Astrocyte of the cerebellum (primary cell): ENCODE measurements at regions not wholly inside any gene's neighbourhood (a gene's known extent, or its start where the extent isn't known, plus 50 kb on each side); places are given as distances from the start of the nearest gene placed in this dataset.

ENCODE experiments used
- DNase-seq: peaks from one replicate; pipeline ENCODE4 v3.0.0-alpha.2; 2011; ENCODE audit warnings: low read depth
- H3K4me3 ChIP-seq: 2 replicates; pipeline ENCODE4 v1.5.1; 2011; ENCODE audit warnings: mild to moderate bottlenecking, low read depth, low read length, moderate library complexity
- in situ Hi-C: cut with HindIII; loops from 2 replicates; pipeline ENCODE4 v1.10.0; 2017; ENCODE audit warnings: low sequenced_read_pairs
- TF ChIP-seq, protein P1 (sequence below): IDR thresholded peaks from 2 replicates; pipeline ENCODE4 v1.5.1; 2012; ENCODE audit warnings: low read length, low read depth, moderate library complexity, mild to moderate bottlenecking; ENCODE audit errors: missing control alignments

GRCh38 chr2:52745144-52745543, 1022.5 kb upstream of the CHAC2 start:
- TF ChIP-seq, protein P1, sequence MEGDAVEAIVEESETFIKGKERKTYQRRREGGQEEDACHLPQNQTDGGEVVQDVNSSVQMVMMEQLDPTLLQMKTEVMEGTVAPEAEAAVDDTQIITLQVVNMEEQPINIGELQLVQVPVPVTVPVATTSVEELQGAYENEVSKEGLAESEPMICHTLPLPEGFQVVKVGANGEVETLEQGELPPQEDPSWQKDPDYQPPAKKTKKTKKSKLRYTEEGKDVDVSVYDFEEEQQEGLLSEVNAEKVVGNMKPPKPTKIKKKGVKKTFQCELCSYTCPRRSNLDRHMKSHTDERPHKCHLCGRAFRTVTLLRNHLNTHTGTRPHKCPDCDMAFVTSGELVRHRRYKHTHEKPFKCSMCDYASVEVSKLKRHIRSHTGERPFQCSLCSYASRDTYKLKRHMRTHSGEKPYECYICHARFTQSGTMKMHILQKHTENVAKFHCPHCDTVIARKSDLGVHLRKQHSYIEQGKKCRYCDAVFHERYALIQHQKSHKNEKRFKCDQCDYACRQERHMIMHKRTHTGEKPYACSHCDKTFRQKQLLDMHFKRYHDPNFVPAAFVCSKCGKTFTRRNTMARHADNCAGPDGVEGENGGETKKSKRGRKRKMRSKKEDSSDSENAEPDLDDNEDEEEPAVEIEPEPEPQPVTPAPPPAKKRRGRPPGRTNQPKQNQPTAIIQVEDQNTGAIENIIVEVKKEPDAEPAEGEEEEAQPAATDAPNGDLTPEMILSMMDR = no peak
- H3K4me3 ChIP-seq = no peak overlapping the region
- in situ Hi-C loops = no loop called here
- DNase-seq = no peak

GRCh38 chr2:52732849-52733395, 1034.7 kb upstream of the CHAC2 start:
- no peak for DNase-seq
- H3K4me3 ChIP-seq = no peak overlapping the region
- in situ Hi-C loops = no loop called here
- TF ChIP-seq, protein P1 = no peak

DNA sequence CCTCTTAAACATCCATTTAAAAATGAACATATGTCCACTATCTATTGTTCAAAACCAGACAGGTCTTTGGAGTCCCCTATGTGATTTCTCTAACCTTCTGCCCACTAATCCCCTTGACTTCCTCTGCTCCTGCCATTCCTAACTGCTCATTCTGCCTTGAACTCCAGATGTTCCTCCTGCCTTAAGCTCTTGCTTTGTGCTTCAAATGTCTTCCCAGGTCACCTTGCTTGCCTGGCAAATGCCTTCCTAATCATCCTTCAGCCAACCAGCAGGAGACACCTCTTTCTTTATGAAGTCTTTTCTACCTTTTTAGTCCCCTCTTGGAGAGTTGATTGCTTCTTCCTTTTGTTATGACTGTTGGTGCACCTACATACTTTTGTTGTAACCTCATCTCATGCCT, 1043.0 kb upstream of the CHAC2 start:
- no peak overlapping the region for H3K4me3 ChIP-seq
- in situ Hi-C loops = no loop called here
- DNase-seq = no peak
- TF ChIP-seq, protein P1 = no peak

- in situ Hi-C loops = no loop called here
- no peak for DNase-seq
- TF ChIP-seq, protein P1 = no peak
- H3K4me3 ChIP-seq = no peak overlapping the region
Observed at GRCh38 chr2:52717836-52718235, 1049.8 kb upstream of the CHAC2 start.

- H3K4me3 ChIP-seq = no peak overlapping the region
- in situ Hi-C loops = no loop called here
- TF ChIP-seq, protein P1 = no peak
- DNase-seq = no peak
Observed at GRCh38 chr2:52710810-52711618, 1056.6 kb upstream of the CHAC2 start.

DNA sequence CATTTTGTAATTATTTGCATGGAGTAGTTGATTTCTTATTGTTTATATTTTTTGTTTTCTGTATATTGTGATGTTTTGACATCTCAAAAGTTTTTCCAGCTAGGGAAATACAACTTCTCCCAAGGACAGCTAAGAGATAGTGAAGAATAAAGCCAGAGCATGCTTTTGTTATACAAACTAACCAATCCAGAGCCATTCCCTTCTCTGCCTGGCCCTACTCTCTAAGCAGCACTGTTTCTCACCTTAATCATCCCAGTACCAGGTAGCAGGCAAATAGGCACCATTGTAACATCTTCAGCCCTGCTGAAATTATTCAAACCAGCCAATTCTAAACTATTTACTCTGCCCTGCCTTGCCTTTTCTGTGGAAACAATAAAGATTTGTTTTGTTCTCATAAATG, 1063.4 kb upstream of the CHAC2 start:
- TF ChIP-seq, protein P1 = no peak
- in situ Hi-C loops = no loop called here
- H3K4me3 ChIP-seq = no peak overlapping the region
- no peak for DNase-seq
